Endothelial cell of umbilical vein (primary cell): ENCODE measurements at regions not wholly inside any gene's neighbourhood (a gene's known extent, or its start where the extent isn't known, plus 50 kb on each side); places are given as distances from the start of the nearest gene placed in this dataset.

Source experiments
- BruUV-seq: library from RNA; stranded (reverse); fragments of 400-500 nt; replicated peaks from 2 replicates; lab custom pipeline; 2021; lab: Mats Ljungman, UMichigan
- CTCF ChIA-PET: fragments of 300-600, 350-600 bp; sonication (Branson Sonifier 250); formaldehyde crosslinking; loops from one replicate; lab custom pipeline; 2021; ENCODE audit warnings: antibody characterized with exemption, inconsistent platforms; lab: Charles Lee
- POLR2A ChIA-PET: fragments of 300-600, 350-600 bp; sonication (Branson Sonifier 250); formaldehyde crosslinking; loops from one replicate; lab custom pipeline; 2021; ENCODE audit warnings: antibody characterized with exemption, inconsistent platforms; lab: Charles Lee
- DNase-seq: peaks from one replicate; pipeline ENCODE4 v3.0.0-alpha.2; 2011; ENCODE audit warnings: low read depth, low spot score
- FAIRE-seq: peaks from 2 replicates; lab custom pipeline; 2011; peaks lifted over from hg19 to GRCh38; lab: Jason Lieb, UNC
- H2AFZ ChIP-seq: 2 replicates; pipeline ENCODE4 v1.6.0; 2012; ENCODE audit warnings: low read depth, low read length, control low read depth, inconsistent platforms
- H3K27ac ChIP-seq: 2 replicates; pipeline ENCODE4 v1.5.1; 2011; ENCODE audit warnings: low read depth, mild to moderate bottlenecking, control low read depth, low read length, moderate library complexity; ENCODE audit not compliant: insufficient read depth
- H3K27me3 ChIP-seq, 2 experiments: 2 replicates each; pipeline versions ENCODE4 v1.6.0 to v1.6.1; 2011; ENCODE audit warnings: low read length in 2 of 2, mixed read lengths in 1 of 2; ENCODE audit not compliant: control insufficient read depth in 2 of 2, insufficient read depth in 2 of 2
- H3K36me3 ChIP-seq, 2 experiments: 2 replicates in 1 of 2; 3 replicates in 1 of 2; pipeline ENCODE4 v1.5.1; 2011; ENCODE audit warnings: low read length in 2 of 2, mild to moderate bottlenecking in 1 of 2, moderate library complexity in 1 of 2; ENCODE audit not compliant: control insufficient read depth in 2 of 2, insufficient read depth in 2 of 2; ENCODE audit errors: extremely low read depth in 1 of 2
- H3K4me1 ChIP-seq: 3 replicates; pipeline ENCODE4 v1.5.1; 2011; ENCODE audit warnings: mild to moderate bottlenecking, low read length; ENCODE audit not compliant: control insufficient read depth, insufficient read depth; ENCODE audit errors: extremely low read depth
- H3K4me2 ChIP-seq: 2 replicates; pipeline ENCODE4 v1.6.1; 2011; ENCODE audit warnings: low read length, control low read depth, mixed read lengths; ENCODE audit not compliant: insufficient read depth
- H3K4me3 ChIP-seq, 3 experiments: fragments of 200-600 bp in 1 of 3; sonication (generic), shearing (Covaris generic) in 1 of 3; replicated peaks in 1 of 3; 2 replicates each; pipeline ENCODE4 v1.5.1; 2011 to 2016; ENCODE audit warnings: control low read depth in 3 of 3, low read length in 3 of 3, mild to moderate bottlenecking in 2 of 3, inconsistent platforms in 1 of 3, low read depth in 1 of 3, moderate library complexity in 1 of 3; ENCODE audit not compliant: insufficient read depth in 1 of 3
- H3K79me2 ChIP-seq: 2 replicates; pipeline ENCODE4 v1.6.0; 2012; ENCODE audit warnings: low read length, inconsistent platforms; ENCODE audit not compliant: control insufficient read depth, insufficient read depth
- H3K9ac ChIP-seq: replicated peaks from 2 replicates; pipeline ENCODE3; 2011; ENCODE audit warnings: low read length, control low read depth; ENCODE audit not compliant: insufficient read depth; ENCODE audit errors: extremely low read depth
- H3K9me1 ChIP-seq: replicated peaks from 3 replicates; pipeline ENCODE4 v1.6.0; 2011; ENCODE audit warnings: mild to moderate bottlenecking, low read length; ENCODE audit not compliant: control insufficient read depth, insufficient read depth; ENCODE audit errors: extremely low read depth
- H3K9me3 ChIP-seq: replicated peaks from 2 replicates; pipeline ENCODE4 v1.5.1; 2012; ENCODE audit warnings: low read length, inconsistent platforms; ENCODE audit not compliant: control insufficient read depth, insufficient read depth
- H4K20me1 ChIP-seq: replicated peaks from 2 replicates; pipeline ENCODE3; 2011; ENCODE audit warnings: mild to moderate bottlenecking, low read length; ENCODE audit not compliant: control insufficient read depth, insufficient read depth; ENCODE audit errors: extremely low read depth
- EZH2 ChIP-seq: IDR thresholded peaks from 2 replicates; pipeline ENCODE4 v1.6.1; 2012; ENCODE audit warnings: borderline replicate concordance, low read depth, mild to moderate bottlenecking, moderate library complexity, low read length, inconsistent platforms; ENCODE audit not compliant: severe bottlenecking
- FOS ChIP-seq: IDR thresholded peaks from 2 replicates; pipeline ENCODE4 v1.6.1; 2011; ENCODE audit warnings: mild to moderate bottlenecking, low read length, moderate library complexity, borderline replicate concordance; ENCODE audit not compliant: insufficient read depth
- GATA2 ChIP-seq: IDR thresholded peaks from 2 replicates; pipeline ENCODE4 v1.7.0; 2011; ENCODE audit warnings: low read depth, mild to moderate bottlenecking, moderate library complexity, mixed read lengths, low read length; ENCODE audit not compliant: insufficient read length, insufficient read depth
- JUN ChIP-seq: IDR thresholded peaks from 2 replicates; pipeline ENCODE4 v1.6.1; 2011; ENCODE audit warnings: borderline replicate concordance, low read depth; ENCODE audit not compliant: insufficient read length, insufficient read depth
- MYC ChIP-seq: IDR thresholded peaks from one replicate; pipeline ENCODE4 v1.6.1; 2011; ENCODE audit warnings: mild to moderate bottlenecking, low read depth, low read length
- POLR2A ChIP-seq: IDR thresholded peaks from 2 replicates; pipeline ENCODE4 v1.6.1; 2012; ENCODE audit warnings: low read depth, mild to moderate bottlenecking, control low read depth, low read length
- POLR2AphosphoS5 ChIP-seq: IDR thresholded peaks from 2 replicates; pipeline ENCODE4 v1.6.1; 2012; ENCODE audit warnings: low read depth, mild to moderate bottlenecking, control low read depth, low read length, moderate library complexity; ENCODE audit not compliant: insufficient read depth
- dilution Hi-C: fragments of 300-500 bp; cut with MboI; formaldehyde crosslinking; loops from one replicate; pipeline ENCODE4 v1.15.0; 2019; ENCODE audit warnings: low sequenced_read_pairs; ENCODE audit not compliant: extremely low pct_ligation_motif_present
- intact Hi-C: fragments of 100-400 bp; cut with micrococcal nuclease; formaldehyde crosslinking; loops from one replicate; pipeline ENCODE4 v1.10.0; 2022
- TF ChIP-seq, protein P1 (sequence below): IDR thresholded peaks from 2 replicates; pipeline ENCODE4 v1.6.1; 2011; ENCODE audit not compliant: insufficient read depth, insufficient read length
- TF ChIP-seq, protein P2 (sequence below), 2 donors: IDR thresholded peaks; 1 replicate in 1 of 2; 2 replicates in 1 of 2; pipeline ENCODE4 v1.5.1; 2011; ENCODE audit warnings: low read length in 2 of 2, mild to moderate bottlenecking in 2 of 2, moderate library complexity in 2 of 2, control low read depth in 1 of 2, inconsistent platforms in 1 of 2, low read depth in 1 of 2; ENCODE audit not compliant: insufficient read depth in 1 of 2; ENCODE audit errors: extremely low read depth in 1 of 2

DNA sequence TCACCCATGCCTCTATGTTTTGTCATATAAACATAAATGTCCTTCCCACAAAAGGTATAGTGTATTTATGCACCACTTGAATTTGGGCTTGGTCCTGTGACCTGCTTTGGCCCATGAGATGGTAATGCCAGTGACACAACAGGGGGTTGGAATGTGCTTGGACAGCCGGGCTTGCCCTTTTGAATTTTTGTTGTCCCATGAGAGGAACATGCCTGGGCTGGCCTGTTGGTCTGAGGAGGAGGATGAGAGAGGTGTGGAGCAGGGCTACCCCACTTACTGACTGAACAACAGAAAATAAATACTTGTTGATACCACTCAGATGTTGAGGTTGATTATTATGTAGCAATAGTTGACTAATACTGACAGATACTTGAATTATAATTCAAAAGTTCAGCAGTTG lies 63.2 kb upstream of the TCF4 start:
- BruUV-seq: no TSS peak
- H4K20me1 ChIP-seq: no peaks in the 10 kb centered on the region
- intact Hi-C loops: no loop called here
- CTCF ChIA-PET: no interaction called here
- H3K9ac ChIP-seq: no peak overlapping the region
- no peaks in the 10 kb centered on the region for H3K36me3 ChIP-seq
- no peak overlapping the region for H3K4me3 ChIP-seq
- H2AFZ ChIP-seq: no peak overlapping the region
- no peaks in the 10 kb centered on the region for H3K79me2 ChIP-seq
- H3K27me3 ChIP-seq: peaks cover 0 to 2% of the 10 kb centered on the region in 2 experiments
- no peaks in the 10 kb centered on the region for H3K4me1 ChIP-seq
- H3K4me2 ChIP-seq: no peak overlapping the region
- H3K9me1 ChIP-seq: no peaks in the 10 kb centered on the region
- no peak overlapping the region for H3K27ac ChIP-seq
- dilution Hi-C loops: no loop called here
- no peak for DNase-seq
- POLR2A ChIA-PET: no interaction called here
- no peaks in the 10 kb centered on the region for H3K9me3 ChIP-seq
- FAIRE-seq: no peak
- TF ChIP-seq JUN: no peak
- TF ChIP-seq POLR2A: no peak
- TF ChIP-seq MYC: no peak
- no peak for TF ChIP-seq POLR2AphosphoS5
- TF ChIP-seq, protein P1, sequence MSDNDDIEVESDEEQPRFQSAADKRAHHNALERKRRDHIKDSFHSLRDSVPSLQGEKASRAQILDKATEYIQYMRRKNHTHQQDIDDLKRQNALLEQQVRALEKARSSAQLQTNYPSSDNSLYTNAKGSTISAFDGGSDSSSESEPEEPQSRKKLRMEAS: no peak

DNA sequence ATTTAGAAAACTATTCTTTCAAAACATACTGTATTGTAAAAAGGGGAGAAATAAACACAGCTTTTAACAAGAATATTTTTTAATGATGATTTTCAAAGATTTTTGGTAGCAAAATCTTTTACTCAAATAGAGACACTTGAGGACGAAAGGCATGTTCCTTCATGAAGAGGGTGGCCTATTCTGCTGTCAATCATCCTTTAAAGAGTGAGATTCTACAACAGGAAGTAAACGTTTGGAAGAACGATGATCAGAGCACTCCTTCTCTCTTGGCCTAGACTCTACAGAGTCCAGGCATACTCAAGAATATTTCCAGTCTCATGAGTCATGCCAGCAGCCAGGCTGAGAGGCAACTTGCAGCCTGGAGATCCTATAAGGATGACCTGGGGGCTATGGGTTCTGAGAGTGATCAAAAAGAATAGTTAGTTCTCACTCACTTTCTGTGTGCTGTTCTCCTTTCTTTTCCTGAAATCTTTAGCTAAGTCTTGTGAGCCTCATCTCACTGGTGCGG lies 62.4 kb upstream of the TCF4 start:
- TF ChIP-seq GATA2 (no peak), POLR2AphosphoS5 (no peak), JUN (no peak), EZH2 (no peak), POLR2A (no peak), FOS (no peak), MYC (no peak)
- TF ChIP-seq, protein P2, sequence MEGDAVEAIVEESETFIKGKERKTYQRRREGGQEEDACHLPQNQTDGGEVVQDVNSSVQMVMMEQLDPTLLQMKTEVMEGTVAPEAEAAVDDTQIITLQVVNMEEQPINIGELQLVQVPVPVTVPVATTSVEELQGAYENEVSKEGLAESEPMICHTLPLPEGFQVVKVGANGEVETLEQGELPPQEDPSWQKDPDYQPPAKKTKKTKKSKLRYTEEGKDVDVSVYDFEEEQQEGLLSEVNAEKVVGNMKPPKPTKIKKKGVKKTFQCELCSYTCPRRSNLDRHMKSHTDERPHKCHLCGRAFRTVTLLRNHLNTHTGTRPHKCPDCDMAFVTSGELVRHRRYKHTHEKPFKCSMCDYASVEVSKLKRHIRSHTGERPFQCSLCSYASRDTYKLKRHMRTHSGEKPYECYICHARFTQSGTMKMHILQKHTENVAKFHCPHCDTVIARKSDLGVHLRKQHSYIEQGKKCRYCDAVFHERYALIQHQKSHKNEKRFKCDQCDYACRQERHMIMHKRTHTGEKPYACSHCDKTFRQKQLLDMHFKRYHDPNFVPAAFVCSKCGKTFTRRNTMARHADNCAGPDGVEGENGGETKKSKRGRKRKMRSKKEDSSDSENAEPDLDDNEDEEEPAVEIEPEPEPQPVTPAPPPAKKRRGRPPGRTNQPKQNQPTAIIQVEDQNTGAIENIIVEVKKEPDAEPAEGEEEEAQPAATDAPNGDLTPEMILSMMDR (IDR thresholded peaks at IDR 0.05; ENCODE audit: extremely low read depth in 1 of 2, insufficient read depth in 1 of 2, low read depth in 1 of 2, low read length in 2 of 2): no peak
- TF ChIP-seq, protein P1: no peak
- DNase-seq (no peak), FAIRE-seq (no peak)
- H2AFZ ChIP-seq: no peak overlapping the region
- peaks cover 0 to 2% of the 10 kb centered on the region in 2 experiments for H3K27me3 ChIP-seq
- intact Hi-C loops: no loop called here
- H3K9me1 ChIP-seq: no peaks in the 10 kb centered on the region
- no peaks in the 10 kb centered on the region for H4K20me1 ChIP-seq
- ChIA-PET CTCF (interaction anchor here (1.7 kb wide), 1 partner anchor 13 kb away, joined by 4 read pairs; no protein-coding TSS in a partner anchor), POLR2A (no interaction called here)
- BruUV-seq: no TSS peak
- no peaks in the 10 kb centered on the region for H3K36me3 ChIP-seq
- no peaks in the 10 kb centered on the region for H3K9me3 ChIP-seq
- no peak overlapping the region for H3K4me3 ChIP-seq
- no peak overlapping the region for H3K9ac ChIP-seq
- H3K79me2 ChIP-seq: no peaks in the 10 kb centered on the region
- dilution Hi-C loops: no loop called here
- no peak overlapping the region for H3K4me2 ChIP-seq
- H3K27ac ChIP-seq: no peak overlapping the region
- no peaks in the 10 kb centered on the region for H3K4me1 ChIP-seq
